ENCODE measurements at regions not wholly inside any gene's neighbourhood (a gene's known extent, or its start where the extent isn't known, plus 50 kb on each side); places are given as distances from the start of the nearest gene placed in this dataset.
"Not testable (repeated sequence)": the region's sequence is repeated elsewhere in the genome, so short reads cannot be mapped to it uniquely, and the experiment has no call there.

DNA sequence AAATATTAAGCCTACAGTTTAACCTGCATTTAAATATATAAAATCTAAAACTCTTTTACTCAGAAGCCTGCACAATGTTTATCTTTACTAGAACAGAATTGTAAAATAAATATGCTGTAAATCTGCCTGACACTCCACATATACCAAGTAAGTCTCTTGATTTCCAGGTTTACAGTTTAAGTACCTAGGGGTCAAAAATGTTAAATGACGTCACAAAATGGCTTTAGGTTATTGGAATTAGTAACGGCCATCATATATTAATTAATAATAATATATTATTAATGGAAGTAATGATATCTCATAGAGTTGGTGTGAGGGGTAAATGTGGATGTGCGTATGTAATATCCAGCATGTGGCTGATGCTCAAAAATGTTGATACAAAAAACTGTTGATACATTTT lies 114.8 kb upstream of the ANO5 start:
- no peak for DNase-seq

DNA sequence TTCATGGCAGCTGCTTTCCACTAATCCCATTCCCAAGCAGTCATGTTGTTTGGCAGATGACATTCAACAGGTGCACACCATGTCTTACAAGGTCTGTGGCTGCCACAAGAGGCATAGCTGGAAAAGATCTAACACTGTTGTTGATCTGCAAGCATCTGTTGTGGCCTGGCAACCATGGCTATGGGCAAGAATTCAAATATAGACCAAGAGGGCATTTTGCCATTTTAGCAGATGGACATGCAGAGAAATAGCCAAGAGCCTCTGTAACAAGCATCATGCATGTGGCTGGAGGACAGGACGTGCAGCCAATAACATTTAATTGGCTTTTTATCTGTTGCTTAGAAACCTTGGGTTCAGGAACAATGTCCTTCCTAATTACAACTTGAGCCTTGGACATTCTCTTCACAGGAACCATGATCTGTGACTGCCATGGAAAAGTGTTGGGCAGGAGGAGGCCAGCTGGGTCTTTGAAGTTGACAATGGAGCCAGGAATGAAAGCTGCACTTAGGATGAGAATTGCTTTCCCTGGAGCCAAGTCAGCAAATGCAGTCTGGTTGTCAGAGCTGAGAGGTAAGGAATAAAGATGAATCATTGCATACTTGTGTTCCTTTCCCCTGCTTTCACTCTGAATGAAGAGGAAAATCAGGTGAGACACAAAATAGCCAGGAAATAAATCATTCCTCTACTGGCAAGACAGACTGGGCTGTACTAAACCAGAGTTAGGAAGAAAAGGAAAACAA lies 113.6 kb upstream of the ANO5 start:
- DNase-seq, result no peak

DNA sequence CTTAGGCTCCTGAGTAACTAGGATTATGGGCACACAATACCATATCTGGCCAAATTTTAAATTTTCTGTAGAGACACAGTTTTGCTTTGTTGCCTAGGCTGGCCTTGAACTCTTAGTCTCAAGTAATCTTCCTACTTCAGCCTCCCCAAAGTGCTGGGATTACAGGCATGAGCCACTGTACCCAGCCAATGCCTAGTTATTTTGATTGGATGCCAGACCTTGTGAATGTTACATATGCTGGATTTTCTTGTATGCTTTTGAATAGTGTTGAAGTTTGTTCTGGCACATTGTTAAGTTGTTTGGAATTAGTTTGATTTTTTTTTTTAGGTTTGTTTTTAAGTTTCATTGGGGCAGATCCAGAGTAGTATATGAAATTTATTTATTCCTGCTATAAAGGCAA lies 110.7 kb upstream of the ANO5 start:
- no peak for DNase-seq

DNA sequence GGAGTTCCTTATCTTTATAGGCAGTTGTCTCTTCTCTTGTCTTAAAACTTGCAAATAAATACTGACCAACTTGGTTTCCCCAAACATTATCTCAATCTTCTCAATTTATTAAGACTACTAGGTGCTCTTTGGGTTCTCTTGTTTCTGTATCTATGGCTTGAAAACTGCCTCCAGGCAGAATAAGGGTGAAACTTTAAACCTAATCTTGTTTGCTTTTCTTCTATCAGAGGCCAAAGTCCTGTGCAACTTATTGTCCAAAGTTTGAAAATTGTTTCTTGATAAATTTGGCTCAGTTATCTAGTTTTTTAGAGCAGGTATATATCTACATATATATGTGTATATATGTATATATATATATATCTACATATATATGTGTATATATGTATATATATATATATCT lies 110.1 kb upstream of the ANO5 start:
- DNase-seq, result no peak

DNA sequence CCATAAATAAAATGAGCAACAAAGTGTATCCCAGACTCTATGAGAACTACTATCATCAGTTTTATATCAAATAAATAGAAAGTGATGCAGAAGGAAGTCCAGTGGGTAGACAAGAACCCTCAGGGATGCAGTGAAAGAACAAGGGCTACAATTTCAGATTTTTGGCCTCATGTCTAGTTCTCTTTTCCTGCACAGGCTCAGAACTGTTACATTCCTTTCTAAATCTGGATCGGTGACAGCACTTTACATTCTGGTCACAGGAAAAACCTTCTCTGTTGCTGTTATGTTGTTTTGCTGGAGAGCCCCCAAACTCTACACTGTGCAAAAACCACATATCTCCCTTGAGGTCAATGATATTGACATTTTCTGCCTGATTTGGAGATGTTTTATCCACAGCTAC lies 108.8 kb upstream of the ANO5 start:
- DNase-seq, result no peak

DNA sequence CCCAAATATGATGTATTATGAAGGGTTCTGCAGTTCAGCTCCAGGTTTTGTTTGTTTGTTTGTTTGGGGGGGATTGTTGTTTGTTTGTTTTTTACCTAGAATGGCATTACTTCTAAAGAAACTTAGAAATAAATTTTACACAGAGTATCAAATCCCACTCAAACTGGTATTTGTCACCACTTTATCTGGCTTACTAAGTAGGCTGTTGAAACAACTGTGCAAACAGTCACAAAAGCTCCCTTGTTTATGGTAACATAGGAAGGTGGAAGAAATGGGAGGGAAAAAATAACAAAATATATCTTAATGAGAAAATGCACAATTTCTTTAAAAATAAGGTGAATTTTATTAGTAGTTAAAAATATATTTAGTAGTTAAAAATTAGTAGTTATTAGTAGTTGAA lies 108.3 kb upstream of the ANO5 start:
- no peak for DNase-seq

DNA sequence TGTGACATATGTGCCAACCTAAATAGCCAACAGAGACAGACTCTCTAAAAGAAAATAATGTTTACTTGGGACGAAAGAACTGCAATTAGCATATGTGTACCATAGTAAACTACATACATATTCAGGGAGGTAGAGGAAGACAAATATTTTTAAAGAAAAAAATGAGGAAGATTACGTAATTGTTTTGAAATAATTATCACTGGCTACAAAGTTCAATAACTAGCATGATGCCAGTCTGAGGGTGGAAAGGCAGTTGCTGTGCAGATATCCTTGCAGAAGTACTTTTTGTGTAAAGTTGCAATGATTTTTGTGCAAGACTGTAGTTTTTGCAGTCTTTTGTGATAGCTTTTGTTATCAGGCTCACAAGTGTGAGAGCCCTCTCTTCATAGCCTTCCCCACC lies 103.3 kb upstream of the ANO5 start:
- DNase-seq, result no peak

DNA sequence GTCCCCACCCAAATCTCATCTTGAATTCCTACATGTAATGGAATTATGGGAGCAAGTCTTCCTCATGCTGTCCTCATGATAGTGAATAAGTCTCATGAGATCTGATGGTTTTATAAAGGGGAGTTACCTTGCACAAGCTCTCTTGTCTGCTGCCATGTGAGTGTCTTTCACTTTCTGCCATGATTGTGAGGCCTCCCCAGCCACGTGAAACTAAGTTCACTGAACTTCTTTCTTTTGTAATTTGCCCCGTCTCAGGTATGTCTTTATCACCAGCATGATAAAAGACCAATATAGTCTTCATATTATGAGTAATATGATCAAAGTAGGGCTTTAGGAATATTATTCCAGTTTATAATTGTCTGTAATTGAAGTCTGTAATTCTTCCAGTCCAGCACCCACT lies 86.3 kb upstream of the ANO5 start:
- no peak for DNase-seq

DNA sequence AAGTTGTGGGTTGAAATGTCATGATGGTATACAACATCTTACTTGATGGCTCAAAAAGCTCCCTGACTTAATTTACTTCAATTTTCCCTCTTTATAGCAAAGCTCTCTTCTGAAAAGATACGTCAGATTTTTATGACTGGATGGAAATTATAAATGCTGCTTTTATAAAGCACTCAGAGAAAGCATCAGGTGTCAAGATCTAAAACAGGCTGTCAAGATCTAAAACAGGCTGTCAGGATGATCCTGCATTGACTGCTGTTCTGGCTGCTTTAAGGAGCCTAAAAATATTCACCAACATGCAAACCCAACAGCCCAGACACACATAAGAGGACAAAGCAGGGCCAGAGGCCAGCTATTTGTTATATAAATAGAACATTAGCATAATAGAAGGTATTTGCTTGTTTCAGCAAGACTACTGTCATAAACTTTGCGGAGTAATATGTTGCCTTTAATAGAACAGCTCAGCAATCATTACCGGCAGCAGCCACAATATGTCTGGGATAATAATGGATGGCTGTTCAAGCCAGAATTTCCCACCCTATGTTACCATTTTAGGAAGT lies 77.3 kb upstream of the ANO5 start:
- no peak for DNase-seq

DNA sequence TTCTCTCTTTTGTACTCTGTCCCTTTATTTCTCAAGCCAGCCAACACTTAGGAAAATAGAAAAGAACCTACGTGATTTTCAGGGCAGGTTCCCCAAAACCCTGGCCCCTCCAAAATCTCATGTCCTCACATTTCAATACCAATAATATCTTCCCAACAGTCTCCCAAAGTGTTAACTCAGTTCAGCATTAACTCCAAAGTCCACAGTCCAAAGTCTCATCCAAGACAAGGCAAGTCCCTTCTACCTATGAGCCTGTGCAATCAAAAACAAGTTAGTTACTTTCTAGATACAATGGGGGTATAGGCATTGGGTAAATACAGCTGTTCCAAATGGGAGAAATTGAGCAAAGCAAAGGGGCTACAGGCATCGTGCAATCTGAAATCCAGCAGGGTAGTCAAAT lies 64.9 kb upstream of the ANO5 start:
- DNase-seq, result not testable (repeated sequence)

DNA sequence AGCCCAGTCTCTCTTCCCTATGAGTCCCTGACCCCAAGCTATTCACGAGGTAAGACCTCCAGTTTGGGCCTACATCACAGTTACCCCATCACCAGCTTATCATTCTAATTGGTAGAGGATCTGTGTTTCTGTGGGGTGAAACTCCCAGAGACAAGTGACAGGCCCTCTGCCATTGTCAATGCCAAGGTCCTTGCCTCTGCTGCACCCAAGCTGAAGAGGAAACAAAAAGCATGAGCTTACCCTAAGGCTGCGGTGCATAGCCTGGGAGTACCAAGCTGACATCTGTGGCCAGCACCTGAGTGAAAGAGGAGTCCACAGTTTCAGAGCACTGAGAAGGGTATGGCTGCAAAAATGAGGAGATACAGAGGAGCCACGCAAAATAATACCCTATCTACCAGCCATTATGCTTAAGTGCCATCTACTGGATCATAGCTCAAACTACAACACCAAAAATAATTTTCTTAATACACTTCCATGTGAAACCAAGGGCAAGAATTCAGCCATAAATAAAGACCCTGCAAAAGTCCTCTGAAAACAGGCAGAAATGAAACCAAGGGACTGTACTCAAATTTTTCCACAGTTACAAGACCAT lies 62.3 kb upstream of the ANO5 start:
- no peak for DNase-seq

DNA sequence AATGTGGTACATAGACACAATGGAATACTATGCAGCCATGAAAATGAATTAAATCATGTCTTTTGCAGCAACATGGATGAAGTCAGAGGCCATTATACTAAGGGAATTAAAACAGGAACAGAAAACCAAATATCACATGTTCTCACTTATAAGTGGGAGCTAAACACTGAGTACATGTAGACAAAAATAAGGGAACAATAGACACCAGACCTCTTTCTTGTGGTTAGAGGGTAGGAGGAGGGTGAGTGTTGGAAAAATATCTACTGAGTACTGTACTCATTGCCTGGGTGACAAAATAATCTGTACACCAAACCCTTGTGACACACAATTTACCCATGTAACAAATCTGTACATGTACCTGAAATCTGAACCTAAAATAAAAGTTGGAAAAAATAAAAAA lies 59.1 kb upstream of the ANO5 start:
- no peak for DNase-seq

DNA sequence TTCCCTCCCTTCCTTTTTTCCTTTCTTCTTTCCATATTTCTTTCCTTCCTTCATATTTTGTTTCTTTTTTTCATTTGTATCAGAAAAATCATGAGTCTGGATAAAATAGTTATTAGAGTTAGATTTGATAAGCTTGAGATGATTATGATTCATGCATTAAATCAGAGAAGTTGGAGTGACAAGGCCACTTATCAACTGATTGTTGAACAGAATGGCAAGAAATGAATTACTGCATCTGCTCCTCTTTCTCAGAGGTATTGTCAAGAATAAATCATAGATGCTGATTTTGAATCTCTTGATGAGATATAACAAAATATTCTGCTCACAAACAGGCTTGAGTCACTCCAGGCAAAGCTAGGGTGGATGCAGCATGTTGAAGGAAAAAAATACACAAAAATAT lies 54.6 kb upstream of the ANO5 start:
- DNase-seq, result no peak

All from activated CD4-positive, alpha-beta T cell treated with anti-CD3 and anti-CD28 coated beads, Interleukin-2, Interleukin-6, amounts not matched to agents 100 ng/mL and 50 ng/mL, durations not matched to agents 16 hours and 8 hours (primary cell).